GM21390 (cell line): ENCODE measurements at regions not wholly inside any gene's neighbourhood (a gene's known extent, or its start where the extent isn't known, plus 50 kb on each side); places are given as distances from the start of the nearest gene placed in this dataset.
"Not testable (repeated sequence)": the region's sequence is repeated elsewhere in the genome, so short reads cannot be mapped to it uniquely, and the experiment has no call there.

Experiments
- ATAC-seq: cut with Tn5 transposase; IDR thresholded peaks from one replicate; pipeline ENCODE4 v1.9.1; 2021; ENCODE audit not compliant: unreplicated experiment

DNA sequence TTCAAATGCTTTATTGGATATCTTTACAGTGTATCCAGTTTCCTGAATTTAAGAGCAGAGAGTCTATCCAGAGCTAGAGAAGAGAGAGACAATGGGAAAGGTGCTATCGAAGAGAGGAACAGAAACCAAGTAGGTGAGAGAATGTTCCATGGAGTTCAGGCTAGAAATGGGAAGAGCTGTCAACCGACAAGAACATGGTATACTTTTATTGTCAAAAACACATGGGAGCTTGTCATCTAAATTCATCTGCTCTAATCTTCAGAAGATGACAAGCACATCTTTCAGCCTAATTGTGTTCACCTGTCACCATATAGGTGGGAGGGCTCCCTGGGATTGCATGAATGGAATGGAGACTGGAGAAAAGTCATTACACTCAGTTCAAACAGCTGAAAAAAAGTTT is 690.4 kb upstream of the LRATD1 start:
- ATAC-seq, result no peak

GRCh38 chr2:13950761-13951160 is 681.8 kb upstream of the LRATD1 start:
- no peak for ATAC-seq

DNA sequence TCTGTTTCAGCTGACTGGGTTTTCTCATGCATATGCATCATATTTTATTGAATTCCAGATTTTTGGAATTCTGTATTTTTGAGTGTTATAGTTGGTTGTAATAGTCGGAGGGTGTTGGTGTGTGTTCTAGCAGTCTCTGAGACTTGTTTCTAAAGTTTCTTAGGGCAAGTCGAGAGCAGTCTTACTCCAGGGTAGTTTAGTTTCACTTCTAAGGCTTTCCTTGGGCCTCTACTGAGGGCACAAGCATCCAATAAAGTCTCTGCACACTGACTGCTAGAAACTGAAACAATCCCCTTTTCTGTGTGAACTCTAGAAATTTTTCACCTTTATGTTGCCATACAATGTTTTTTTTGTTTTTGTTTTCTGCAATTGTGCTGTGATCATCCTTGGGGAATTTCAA is 663.7 kb upstream of the LRATD1 start:
- ATAC-seq, result no peak

GRCh38 chr2:13986119-13986720 is 646.3 kb upstream of the LRATD1 start:
- ATAC-seq, result no peak

DNA sequence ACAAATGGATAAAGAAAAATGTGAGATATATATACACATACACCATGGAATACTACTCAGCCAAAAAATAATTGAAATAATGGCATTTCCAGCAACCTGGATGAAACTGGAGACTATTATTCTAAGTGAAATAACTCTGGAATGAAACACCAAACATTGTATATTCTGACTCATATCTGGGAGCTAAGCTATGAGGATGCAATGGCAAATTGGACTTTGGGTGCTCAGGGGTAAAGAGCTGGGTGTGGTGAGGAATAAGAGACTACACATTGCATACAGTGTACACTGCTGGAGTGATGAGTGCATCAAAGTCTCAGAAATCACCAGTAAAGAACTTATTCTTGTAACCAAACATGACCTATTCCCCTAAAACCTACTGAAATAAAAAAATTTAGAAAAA is 636.0 kb upstream of the LRATD1 start:
- no peak for ATAC-seq

- ATAC-seq, result no peak
Observed at GRCh38 chr2:14011190-14011589, 621.3 kb upstream of the LRATD1 start.

DNA sequence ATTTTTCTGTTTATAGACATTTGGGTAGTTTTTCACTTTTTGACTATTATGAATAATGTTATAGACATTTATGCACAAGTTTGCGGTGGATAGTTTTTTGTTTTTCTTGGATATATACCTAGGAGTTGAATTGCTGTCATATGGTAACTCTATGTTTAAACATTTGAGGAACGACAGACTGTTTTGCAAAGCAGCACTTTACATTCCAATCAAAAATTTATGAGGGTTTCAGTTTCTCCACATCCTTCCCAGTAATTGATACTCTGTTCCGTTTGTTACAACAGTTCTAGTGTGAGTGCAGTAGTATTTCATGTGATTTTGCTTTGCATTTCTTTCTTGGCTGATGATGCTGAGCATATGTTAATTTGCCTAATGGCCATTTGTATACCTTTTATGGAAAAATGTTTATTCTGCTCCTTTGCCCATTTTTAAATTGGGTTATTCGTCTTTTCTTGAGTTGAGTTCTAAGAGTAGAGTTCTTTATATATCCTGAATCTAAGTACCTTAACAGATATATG is 617.3 kb upstream of the LRATD1 start:
- no peak for ATAC-seq

DNA sequence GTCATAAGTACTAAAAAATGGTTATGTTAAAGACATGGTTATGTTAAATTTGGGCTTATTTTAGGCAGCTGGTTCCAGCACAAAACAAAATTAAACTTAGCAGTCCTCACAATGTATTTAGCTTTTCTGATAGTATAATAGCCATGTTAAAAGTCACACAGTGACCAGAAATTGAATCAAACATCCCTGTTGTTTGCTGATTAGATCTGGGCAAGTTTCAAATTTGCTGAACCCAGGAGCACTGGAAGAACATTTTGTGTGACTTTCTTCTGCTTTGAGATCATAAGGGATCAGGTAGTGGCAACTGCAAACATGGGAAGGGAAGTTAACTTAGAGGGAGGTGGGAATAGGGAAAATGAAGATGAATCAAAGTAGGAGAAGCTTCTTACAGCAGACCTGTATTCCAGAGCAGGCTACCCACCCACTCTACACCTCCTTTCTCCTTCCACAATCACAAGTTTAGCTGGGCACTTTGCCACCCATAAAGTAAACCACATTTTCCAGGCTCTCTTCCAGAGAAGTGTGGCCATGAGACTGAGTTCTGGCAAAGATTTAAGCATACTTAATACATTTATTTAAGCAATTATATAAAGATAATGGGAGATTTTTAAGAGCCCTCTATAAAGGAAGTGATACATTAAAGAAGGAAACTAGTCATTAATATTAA is 616.1 kb upstream of the LRATD1 start:
- no peak for ATAC-seq

GRCh38 chr2:14018620-14019019 is 613.9 kb upstream of the LRATD1 start:
- no peak for ATAC-seq

DNA sequence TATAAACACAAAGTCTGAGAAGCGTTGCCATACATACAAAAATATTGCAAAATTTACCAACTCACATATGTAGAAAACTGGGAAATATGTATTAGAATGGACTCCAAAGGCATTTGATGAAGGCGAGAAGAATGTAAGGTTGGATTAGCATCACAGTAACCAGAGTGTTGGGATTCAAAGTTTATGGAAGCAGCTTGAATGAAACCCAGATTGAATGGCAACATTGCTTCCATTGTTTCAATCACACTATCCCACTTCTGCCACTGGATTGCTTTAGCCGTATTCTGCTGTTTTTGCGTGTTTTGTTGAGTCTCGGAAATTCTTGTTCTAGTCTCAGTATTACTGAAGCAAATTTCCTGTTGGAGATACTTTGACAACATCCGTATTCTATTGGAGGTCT is 609.0 kb upstream of the LRATD1 start:
- no peak for ATAC-seq

DNA sequence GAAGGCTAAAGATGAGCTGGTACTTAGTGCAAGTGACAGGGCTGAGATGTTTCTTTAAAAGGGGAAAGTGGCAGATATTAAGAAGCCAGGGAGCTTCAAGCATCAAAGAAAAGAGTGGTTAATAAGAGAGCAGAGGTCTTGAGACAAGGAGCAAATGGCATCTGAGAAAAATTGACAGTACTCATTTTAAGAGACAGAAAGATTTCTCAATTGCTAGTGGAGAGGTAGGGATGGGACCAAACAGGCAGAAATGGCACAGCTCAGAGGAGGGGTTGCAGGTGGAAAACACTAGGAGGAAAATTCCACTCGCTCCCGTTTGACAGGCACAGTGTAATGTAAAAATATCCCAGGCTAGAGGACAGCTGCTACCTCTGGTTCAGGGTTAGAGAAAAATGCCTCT is 593.4 kb upstream of the LRATD1 start:
- no peak for ATAC-seq

- ATAC-seq, result no peak
Observed at GRCh38 chr2:14047491-14047890, 585.0 kb upstream of the LRATD1 start.

GRCh38 chr2:14051401-14051800 is 581.1 kb upstream of the LRATD1 start:
- no peak for ATAC-seq

DNA sequence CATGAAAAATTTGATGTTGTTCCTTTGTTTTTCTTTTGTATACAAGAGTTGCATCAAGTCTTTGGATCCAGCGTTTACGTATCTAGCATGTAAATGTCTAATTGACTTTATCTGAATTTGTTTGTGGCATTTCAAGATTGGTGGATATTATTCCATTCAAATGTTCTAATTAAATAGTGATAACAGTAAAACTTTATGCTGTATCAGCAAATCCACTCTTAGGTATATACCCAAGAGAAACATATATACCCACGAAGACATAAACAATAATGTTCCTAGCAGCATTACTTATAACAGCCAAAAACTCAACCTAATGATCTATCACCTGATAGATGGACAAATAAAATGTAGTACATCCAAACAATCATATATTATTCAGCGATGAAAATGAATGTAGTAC is 579.4 kb upstream of the LRATD1 start:
- ATAC-seq, result no peak

- no peak for ATAC-seq
Observed at GRCh38 chr2:14064346-14064745, 568.2 kb upstream of the LRATD1 start.

DNA sequence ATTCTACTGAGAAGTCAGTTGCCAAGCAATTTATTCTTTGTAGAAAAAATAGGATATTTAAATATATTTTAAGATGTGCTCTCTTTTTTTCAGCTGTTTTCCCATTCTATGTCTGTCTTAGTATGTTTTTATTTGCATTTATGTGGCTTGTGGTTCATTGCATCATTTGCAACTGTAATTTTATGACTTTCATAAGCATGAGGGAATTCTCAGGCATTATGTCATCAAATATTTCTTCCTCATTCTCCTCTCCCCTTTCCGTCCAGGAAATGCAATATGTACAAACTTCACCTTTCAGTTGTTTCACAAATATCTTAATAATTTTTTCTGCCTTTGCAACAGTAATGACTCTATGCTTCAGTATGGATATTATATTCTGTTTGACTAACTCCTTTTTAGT is 560.2 kb upstream of the LRATD1 start:
- ATAC-seq, result no peak

DNA sequence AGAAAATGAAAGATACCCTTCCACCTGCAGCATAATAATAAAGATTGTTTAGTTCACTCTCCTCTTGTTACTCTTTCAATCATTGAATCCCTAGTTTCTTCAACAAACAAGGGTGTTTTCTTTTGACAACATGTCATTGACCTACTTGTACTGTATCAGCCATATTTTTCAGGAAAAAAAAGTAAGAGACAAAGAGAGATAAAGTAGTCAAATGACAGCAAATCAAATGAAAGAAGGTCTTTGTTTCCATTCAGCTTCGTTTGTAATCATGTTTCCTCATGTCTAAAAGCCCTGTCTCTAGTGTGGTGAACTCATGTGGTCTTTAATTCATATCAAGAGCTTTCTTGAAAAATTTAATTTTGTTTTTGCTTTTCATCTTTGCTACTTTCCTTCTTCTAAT is 557.8 kb upstream of the LRATD1 start:
- no peak for ATAC-seq

GRCh38 chr2:14079576-14079975 is 552.9 kb upstream of the LRATD1 start:
- ATAC-seq, result no peak

DNA sequence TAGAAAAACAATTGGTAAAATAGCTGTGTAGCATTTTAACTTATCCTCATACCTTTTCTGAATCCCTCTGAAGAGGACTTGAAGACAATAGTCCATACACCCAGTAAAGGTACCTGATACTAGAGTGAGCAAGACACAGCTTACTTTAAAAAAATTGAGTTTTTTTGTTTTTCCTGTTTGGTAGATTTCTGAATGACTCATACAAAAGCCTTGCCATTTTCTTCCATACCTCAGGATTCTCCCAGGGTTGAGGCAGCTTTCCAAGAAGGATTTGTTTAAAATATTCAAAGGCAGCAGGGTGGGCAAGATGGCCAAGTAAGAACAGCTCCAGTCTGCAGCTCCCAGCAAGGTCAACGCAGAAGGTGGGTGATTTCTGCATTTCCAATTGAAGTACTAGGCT is 551.0 kb upstream of the LRATD1 start:
- ATAC-seq, result no peak

- ATAC-seq, result no peak
Observed at GRCh38 chr2:14082640-14083039, 549.9 kb upstream of the LRATD1 start.

DNA sequence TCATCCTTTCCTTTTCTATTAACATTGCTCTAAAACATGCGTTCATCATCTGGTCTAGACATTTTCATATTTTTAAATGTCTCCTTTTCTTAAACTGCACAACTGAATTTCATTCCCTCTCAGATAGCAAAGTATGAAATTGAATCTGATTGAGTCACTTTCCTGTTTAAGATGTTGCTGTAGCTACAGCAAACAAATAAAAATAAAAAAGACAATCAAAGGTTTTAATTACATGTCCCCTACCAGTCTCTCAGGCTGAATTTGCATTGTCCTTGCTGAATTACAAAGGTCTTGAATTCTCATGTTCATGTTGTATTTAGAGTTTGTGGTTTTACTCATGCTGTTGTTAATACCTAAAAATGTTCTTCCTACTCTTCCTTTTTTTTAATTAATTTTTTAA is 537.9 kb upstream of the LRATD1 start:
- ATAC-seq, result no peak

- ATAC-seq, result not testable (repeated sequence)
Observed at GRCh38 chr2:14099101-14099500, 533.4 kb upstream of the LRATD1 start.

DNA sequence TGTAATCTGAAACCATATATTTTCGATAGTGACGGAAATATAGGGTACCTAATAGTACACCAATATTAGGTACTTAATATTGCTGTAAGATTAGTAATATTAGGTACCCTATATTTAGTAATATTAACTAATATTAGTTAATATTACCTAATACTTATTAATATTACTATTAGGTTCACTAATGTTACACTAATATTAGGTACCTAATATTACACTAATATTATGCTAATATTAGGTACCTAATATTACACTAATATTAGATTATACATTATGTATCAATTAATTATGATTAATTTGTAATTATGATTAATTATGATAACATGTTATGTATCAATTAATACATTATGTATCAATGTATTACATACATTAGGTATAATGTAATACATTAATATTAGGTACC is 518.2 kb upstream of the LRATD1 start:
- no peak for ATAC-seq
